ENCODE measurements at regions not wholly inside any gene's neighbourhood (a gene's known extent, or its start where the extent isn't known, plus 50 kb on each side); places are given as distances from the start of the nearest gene placed in this dataset.

GRCh38 chr2:199624958-199625357 is 167.2 kb upstream of the SATB2 start:
- no peak for DNase-seq

GRCh38 chr2:199612509-199613130 is 154.9 kb upstream of the SATB2 start:
- DNase-seq, result no peak

GRCh38 chr2:199607914-199608313 is 150.2 kb upstream of the SATB2 start:
- DNase-seq, result no peak

- DNase-seq, result no peak
Measured at GRCh38 chr2:199606193-199606780, 148.5 kb upstream of the SATB2 start.

GRCh38 chr2:199603721-199604291 is 146.1 kb upstream of the SATB2 start:
- no peak for DNase-seq

- no peak for DNase-seq
Measured at GRCh38 chr2:199602896-199603717, 145.4 kb upstream of the SATB2 start.

- DNase-seq, result peak; percentile 29
Measured at GRCh38 chr2:199602271-199602895, 144.6 kb upstream of the SATB2 start.

GRCh38 chr2:199596549-199596948 is 138.8 kb upstream of the SATB2 start:
- no peak for DNase-seq

GRCh38 chr2:199594443-199594842 is 136.7 kb upstream of the SATB2 start:
- DNase-seq, result no peak

GRCh38 chr2:199591826-199592225 is 134.1 kb upstream of the SATB2 start:
- no peak for DNase-seq

GRCh38 chr2:199590321-199591203 is 132.8 kb upstream of the SATB2 start:
- no peak for DNase-seq

- DNase-seq, result no peak
Measured at GRCh38 chr2:199589306-199589705, 131.6 kb upstream of the SATB2 start.

GRCh38 chr2:199588054-199588453 is 130.3 kb upstream of the SATB2 start:
- DNase-seq, result no peak

- no peak for DNase-seq
Measured at GRCh38 chr2:199586646-199587045, 128.9 kb upstream of the SATB2 start.

- no peak for DNase-seq
Measured at GRCh38 chr2:199583676-199584075, 125.9 kb upstream of the SATB2 start.

- no peak for DNase-seq
Measured at GRCh38 chr2:199581935-199582360, 124.2 kb upstream of the SATB2 start.

GRCh38 chr2:199581408-199581807 is 123.7 kb upstream of the SATB2 start:
- DNase-seq, result no peak

- no peak for DNase-seq
Measured at GRCh38 chr2:199575416-199575815, 117.7 kb upstream of the SATB2 start.

GRCh38 chr2:199572571-199572970 is 114.8 kb upstream of the SATB2 start:
- DNase-seq, result no peak

- no peak for DNase-seq
Measured at GRCh38 chr2:199570934-199571333, 113.2 kb upstream of the SATB2 start.

GRCh38 chr2:199569336-199569735 is 111.6 kb upstream of the SATB2 start:
- no peak for DNase-seq

- DNase-seq, result no peak
Measured at GRCh38 chr2:199558156-199558555, 100.4 kb upstream of the SATB2 start.

All from SHP77 treated with DMSO at 0.1 percent for 48 hours (cell line).